ENCODE measurements at regions not wholly inside any gene's neighbourhood (a gene's known extent, or its start where the extent isn't known, plus 50 kb on each side); places are given as distances from the start of the nearest gene placed in this dataset.

- DNase-seq (ENCODE audit: low read depth in 2 of 3, low spot score in 2 of 3), result no peak
Observed at GRCh38 chr14:101064121-101064661, 160.7 kb upstream of the RTL1 start.

- no peak for DNase-seq (ENCODE audit: low read depth in 2 of 3, low spot score in 2 of 3)
Observed at GRCh38 chr14:101064718-101065117, 161.2 kb upstream of the RTL1 start.

GRCh38 chr14:101065246-101065645, 161.7 kb upstream of the RTL1 start:
- no peak for DNase-seq (ENCODE audit: low read depth in 2 of 3, low spot score in 2 of 3)

GRCh38 chr14:101065696-101066694, 162.5 kb upstream of the RTL1 start:
- no peak for DNase-seq (ENCODE audit: low read depth in 2 of 3, low spot score in 2 of 3)

- DNase-seq (ENCODE audit: low read depth in 2 of 3, low spot score in 2 of 3), result no peak
Observed at GRCh38 chr14:101066826-101067510, 163.4 kb upstream of the RTL1 start.

DNA sequence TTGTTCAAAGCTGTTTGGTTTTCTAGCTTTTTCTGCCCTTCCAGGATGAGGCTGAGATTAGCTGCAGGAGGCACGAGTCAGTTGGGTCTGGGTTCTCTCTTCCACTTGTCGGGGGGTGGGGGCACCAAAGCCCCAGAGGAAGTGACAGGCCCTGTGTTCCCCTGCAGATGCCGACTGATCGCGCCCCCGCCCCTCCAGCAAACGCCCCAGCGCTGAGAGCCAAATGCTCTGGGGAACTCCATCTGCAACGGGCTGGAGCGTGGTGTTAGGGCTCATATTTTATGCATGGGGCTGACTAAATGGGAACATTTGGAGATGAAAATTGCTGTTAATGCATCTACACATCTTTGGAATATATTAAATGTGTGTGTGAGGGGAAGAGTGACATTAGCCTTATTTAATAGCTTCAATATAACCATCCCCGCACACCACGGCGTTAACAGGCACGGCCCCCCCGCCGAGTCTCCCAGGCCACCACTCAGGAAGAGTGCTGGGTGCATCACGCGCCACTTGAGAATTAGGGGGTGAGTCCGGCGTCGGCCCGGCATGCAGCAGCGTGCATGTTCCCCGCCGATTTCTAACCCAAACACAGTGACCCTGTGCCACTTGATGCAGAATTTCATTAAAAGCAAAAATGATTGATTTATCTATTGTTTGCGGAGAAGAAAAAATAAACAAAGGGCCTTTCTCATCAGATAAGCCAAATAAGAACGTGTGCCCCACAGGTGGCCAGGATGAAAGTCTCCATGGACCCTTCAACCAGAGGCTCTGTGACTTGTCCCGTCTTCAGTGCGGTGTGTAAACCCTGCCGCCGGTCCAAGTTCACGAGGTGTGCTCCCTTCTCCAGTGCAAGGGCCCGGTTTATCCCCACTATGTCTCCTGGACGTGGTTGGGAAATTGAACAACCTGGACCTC, 165.0 kb upstream of the RTL1 start:
- DNase-seq (ENCODE audit: low read depth in 2 of 3, low spot score in 2 of 3), result peak in 2 of 3 donors; percentile 51 to 61

DNA sequence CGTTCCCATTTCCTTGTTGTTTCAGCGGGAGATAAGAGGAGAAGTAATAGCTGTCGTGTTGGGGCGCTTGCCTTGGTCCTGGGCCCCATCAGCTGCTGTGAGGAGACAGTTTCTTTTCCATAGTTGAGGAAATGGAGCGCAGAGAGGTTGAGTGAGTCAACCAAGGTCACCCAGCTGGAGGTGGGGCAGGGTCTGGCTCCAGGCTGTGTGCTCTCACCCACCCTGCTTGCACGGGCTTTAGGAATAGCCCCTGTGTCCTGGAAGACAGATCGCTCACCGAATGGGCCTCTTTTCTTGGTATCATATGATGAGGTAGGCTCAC, 165.7 kb upstream of the RTL1 start:
- DNase-seq (ENCODE audit: low read depth in 2 of 3, low spot score in 2 of 3), result no peak

- DNase-seq (ENCODE audit: low read depth in 2 of 3, low spot score in 2 of 3), result no peak
Observed at GRCh38 chr14:101069666-101070362, 166.3 kb upstream of the RTL1 start.

DNA sequence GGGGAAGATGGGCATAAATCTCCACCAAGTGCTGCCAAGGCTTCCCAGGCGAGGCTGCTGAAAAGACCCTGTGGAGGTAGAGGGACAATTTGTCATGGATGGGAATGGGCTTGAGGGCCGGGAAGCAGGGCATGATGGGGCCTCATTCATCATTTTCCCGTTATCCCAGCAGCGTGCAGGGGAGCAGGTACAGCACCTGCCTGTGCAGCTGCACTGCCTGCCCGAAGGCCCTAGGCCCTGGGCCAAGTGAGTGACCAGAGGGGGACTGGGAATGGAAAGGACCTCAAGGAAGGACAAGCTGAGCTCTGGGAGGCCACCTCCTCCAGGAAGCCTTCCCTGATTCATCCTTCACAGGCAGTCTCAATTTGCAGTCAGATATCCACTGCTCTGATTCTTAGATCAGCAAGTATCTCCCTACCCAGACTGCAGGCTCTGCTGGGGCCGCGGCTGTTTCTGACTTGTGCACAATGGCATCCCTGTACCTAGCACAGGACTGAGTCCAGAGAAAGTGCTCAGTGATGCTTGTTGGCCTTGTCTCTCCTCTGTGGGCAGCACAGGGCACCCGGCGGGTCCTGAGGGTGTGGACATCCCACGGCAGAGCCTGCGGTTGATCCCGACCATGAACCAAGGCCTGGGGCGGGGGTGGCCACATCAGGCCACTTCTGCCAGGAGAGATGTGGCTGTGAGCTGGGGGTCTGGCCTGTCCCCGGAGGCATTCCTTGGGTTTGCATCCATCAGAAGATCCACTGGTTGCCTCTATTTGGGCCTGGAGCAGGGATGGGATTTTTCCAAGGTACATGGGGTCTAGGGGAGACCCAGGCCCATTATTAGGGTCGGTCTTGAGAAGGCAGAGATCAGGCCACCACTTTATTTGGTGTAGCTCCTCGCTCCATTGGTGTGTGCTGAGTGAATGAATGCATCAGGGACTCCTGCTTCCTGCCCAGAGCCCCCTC, 167.3 kb upstream of the RTL1 start:
- DNase-seq (ENCODE audit: low read depth in 2 of 3, low spot score in 2 of 3), result no peak

GRCh38 chr14:101071493-101071906, 168.0 kb upstream of the RTL1 start:
- no peak for DNase-seq (ENCODE audit: low read depth in 2 of 3, low spot score in 2 of 3)

GRCh38 chr14:101072070-101072469, 168.5 kb upstream of the RTL1 start:
- DNase-seq (ENCODE audit: low read depth in 2 of 3, low spot score in 2 of 3), result no peak

- no peak for DNase-seq (ENCODE audit: low read depth in 2 of 3, low spot score in 2 of 3)
Observed at GRCh38 chr14:101072531-101072930, 169.0 kb upstream of the RTL1 start.

DNA sequence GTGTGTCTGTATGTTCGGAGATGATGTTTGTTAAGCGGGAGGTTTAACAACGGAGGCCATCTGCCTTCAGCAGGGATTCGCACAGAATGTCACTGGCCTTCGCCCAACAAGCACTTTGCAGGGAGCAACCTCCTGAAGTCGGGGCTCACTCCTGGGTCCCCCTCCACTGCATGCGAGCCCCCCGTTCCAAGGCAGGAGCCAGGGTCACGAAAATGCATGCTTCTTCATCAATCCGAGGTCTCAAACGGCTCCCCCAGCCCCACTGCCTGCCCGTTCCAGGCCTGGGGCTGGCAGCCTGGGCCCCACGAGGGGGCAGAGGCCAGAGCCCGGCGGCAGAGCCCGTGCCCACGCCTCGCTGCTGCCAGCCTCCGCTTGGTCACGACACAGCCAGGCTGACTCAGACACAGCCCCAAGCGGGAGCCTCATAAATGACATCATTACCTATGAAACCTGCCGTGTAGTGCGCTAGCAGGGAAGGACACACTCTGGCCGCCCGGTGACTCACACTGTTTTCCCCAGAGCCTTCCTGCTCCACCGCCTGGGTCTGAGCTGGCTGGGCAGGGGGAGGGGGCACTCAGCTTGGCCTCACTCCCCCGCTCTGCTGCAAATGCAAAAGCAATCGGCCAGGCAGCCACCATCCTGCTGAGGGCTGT, 169.5 kb upstream of the RTL1 start:
- peak in 2 of 3 donors; percentile 85 for DNase-seq (ENCODE audit: low read depth in 2 of 3, low spot score in 2 of 3)

DNA sequence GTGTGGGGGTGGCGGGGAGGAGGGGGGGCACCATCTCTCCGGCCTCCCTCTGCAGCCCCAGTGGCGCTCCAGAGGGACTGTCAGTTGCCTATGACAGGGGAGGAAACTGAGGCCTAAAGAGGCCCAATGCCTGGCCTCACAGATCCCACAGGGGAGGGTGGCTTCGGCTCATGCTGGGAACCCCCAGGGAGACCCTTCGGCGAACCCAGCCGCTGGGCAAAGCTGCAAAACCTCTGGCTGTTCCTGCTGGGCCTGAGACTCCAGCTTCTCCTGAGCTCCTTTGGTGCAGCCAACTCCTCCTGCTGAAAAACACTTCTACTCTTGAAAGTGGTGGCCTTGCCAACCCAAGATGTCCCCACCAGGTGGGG, 170.1 kb upstream of the RTL1 start:
- DNase-seq (ENCODE audit: low read depth in 2 of 3, low spot score in 2 of 3), result no peak

- DNase-seq (ENCODE audit: low read depth in 2 of 3, low spot score in 2 of 3), result no peak
Observed at GRCh38 chr14:101074196-101075024, 170.9 kb upstream of the RTL1 start.

DNA sequence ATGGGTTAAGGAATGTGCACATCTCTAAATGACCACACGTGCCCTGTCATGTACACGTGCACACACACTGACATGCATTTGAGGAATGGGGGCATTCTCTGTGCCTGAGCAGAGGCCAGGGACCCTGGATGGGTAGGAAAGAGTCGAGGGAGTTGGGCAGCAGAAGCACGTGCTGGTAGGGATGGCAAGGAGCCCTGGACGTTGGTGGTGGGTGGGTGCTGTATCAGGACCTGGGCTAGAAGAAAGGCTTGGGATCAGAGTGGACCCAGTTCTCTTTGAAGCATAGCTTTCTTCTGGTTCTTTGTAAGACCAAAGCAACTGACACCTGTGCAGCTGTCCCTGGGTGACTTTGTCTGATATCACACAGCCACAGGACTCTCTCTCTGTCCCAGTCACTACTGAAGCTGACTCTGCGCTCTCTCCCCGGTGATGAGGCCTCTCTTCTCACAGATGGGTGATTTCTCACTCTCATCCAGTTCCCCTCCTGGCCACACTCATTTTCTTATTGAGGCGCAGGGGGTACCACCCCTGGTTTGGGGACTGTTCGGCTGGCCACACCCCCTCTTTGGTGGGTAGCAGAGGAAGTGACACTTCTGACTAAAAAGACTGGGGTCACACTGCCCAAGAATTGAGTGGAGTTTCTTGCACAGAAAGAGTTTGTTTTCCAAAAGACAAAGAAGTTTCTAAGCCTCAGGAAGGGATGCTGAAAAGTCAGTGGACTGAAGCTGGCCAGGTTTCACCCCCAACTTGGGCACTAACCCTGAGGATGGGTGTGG, 171.7 kb upstream of the RTL1 start:
- peak in 2 of 3 donors; percentile 45 to 50 for DNase-seq (ENCODE audit: low read depth in 2 of 3, low spot score in 2 of 3)
